Erythroblast (primary cell): ENCODE measurements at regions not wholly inside any gene's neighbourhood (a gene's known extent, or its start where the extent isn't known, plus 50 kb on each side); places are given as distances from the start of the nearest gene placed in this dataset.

Experiments
- DNase-seq, 2 experiments: peaks; one replicate each; lab custom pipeline; 2025; lab: John Stamatoyannopoulos, UW
- GATA1 ChIP-seq: IDR thresholded peaks from 2 replicates; pipeline ENCODE4 v1.6.1; 2011; ENCODE audit warnings: low read depth, mild to moderate bottlenecking, control low read depth, low read length, moderate library complexity
- POLR2A ChIP-seq: IDR thresholded peaks from 2 replicates; pipeline ENCODE4 v1.6.1; 2011; ENCODE audit warnings: mild to moderate bottlenecking, low read length

DNA sequence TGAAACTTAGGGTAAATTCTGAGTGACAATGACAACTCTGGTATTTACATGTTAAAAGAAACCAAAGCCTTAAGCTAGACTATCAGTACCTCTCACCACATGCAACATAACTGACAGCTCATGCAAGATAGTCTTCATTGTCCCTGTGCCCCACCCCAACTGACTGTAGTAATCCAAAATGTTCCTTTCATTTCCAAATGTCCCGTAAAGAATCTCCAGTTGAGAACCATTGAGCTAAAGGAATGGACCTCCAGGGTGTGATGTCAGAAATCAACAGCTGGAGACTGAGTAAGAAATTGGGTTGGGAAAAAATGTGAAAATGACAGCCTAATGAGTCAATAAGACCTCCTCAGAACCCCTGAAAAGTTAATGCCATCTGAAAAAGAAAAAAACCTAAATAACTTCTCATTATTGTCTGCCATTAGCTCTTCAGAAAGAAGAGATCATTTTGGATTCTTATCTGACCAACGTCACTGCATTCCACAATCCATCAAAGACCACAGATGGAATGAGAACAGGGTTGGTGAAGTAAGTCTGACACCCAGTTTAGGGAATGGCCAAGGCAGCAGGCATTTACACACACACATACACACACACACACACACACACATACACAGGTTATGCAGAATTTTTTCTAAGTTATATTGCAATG is 51.7 kb upstream of the ACVR2A start:
- TF ChIP-seq POLR2A (no peak), GATA1 (no peak)
- DNase-seq, result no peak

GRCh38 chr2:147790580-147790979 is 54.2 kb upstream of the ACVR2A start:
- DNase-seq, result no peak
- TF ChIP-seq POLR2A (no peak), GATA1 (no peak)

- TF ChIP-seq POLR2A (no peak), GATA1 (no peak)
Measured at GRCh38 chr2:147789720-147790119, 55.1 kb upstream of the ACVR2A start.

GRCh38 chr2:147789287-147789686 is 55.5 kb upstream of the ACVR2A start:
- DNase-seq, result no peak
- TF ChIP-seq GATA1, result no peak
- TF ChIP-seq POLR2A, result no peak

More at GRCh38 chr2:147789720-147790119, 55.1 kb upstream of the ACVR2A start:
- DNase-seq, result no peak

DNA sequence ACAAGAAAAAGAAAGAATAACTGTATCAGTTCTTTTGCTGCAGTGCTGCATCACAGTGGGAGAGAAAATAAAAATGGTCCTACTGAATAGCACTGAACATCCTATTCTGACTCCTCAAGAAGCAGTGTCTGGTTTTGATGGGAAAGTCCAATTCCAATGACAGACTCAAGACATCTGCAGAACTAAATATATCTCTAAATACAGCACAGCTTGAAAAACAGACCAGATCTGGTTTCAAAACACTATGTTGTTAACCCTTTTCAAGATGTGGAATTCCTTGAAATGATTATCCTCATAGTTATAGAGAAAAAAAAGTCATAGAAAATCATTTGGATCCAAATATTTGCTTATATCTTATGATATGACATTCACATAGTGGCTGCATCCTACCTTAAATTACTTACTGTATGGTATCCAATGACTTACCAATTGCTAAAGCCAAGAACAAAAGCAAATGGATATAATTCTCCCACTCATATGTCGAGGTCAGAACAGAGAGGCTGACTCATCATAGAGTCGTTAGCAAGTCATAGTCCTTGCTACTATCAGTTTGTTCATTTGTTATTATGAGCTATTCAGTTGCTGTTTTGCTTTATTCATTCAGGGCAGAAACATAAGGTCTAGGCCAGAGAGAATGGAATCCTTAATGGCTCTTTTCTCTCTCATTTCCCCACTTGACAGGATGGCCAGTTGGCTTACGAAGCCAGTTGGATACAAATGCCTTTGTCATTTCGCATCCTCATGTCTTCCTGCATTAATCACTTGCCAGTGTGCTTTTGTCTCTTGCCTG is 62.5 kb upstream of the ACVR2A start:
- TF ChIP-seq GATA1 (no peak), POLR2A (no peak)
- no peak for DNase-seq

- TF ChIP-seq GATA1, result no peak
- TF ChIP-seq POLR2A, result no peak
- no peak for DNase-seq
Measured at GRCh38 chr2:147779440-147779839, 65.4 kb upstream of the ACVR2A start.

DNA sequence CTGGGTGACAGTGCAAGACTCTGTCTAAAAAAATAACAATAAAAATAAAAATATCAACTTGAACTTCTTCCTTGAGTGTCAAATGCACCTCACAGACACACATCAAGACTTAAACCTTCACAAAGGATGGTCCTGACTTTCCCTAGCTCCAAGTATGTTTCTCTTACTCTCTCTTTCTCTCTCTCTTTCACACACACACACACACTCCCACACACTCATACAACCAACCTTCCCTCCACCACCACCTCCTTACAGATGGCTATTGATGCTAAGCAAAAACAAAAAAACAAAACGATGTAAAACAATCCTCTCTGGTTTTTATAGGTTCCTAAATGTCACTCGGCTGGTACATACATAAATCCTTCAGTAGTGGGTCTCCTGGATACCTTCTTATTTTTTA is 67.4 kb upstream of the ACVR2A start:
- TF ChIP-seq GATA1 (no peak), POLR2A (no peak)

GRCh38 chr2:147774805-147775204 is 70.0 kb upstream of the ACVR2A start:
- no peak for TF ChIP-seq GATA1
- DNase-seq, result no peak

More for the DNA sequence above, 67.4 kb upstream of the ACVR2A start:
- no peak for DNase-seq

- TF ChIP-seq GATA1 (no peak), POLR2A (no peak)
- DNase-seq, result no peak
Measured at GRCh38 chr2:147773479-147773878, 71.3 kb upstream of the ACVR2A start.

- DNase-seq, result no peak
- TF ChIP-seq POLR2A (no peak), GATA1 (no peak)
Measured at GRCh38 chr2:147772781-147773180, 72.0 kb upstream of the ACVR2A start.

DNA sequence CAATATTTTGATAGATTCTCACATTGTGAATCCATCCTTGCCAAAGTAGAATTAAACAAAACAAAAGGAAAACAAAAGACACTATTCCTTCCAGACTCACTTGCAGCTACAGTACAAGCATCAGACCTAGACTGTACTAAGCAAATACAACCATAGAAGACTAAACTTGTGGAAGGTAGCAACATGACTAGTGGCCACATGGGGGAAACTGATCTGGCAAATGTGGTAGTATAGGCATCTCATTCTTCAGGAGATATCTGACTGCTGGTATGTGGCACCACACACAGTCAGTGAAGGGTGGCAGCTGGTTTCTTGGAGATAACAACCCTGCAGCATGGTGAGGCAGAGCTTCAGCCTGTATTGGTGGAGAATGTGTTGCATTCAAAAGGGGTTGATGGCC is 81.0 kb upstream of the ACVR2A start:
- TF ChIP-seq GATA1, result no peak
- TF ChIP-seq POLR2A, result no peak
- DNase-seq, result no peak

DNA sequence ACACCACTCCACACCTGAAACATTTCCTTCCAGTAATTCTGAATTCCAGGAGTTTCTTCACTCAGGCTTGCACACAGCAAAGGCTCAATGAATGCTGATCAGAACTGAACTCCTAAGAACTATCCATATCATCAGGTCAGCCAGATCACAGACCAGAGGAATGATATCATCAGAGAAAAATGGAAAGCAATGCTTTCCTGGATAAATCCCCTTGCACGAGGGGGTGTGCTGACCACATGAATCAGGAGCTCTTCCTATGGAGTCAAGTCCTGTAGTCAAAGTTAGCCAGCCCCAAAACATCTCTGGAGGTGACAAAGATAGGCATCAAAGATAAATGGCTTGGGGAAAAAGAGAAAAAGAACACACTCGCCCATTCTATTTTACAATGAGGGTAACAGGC is 83.8 kb upstream of the ACVR2A start:
- TF ChIP-seq GATA1 (no peak), POLR2A (no peak)
- DNase-seq, result no peak

- no peak for DNase-seq
- TF ChIP-seq GATA1 (no peak), POLR2A (no peak)
Measured at GRCh38 chr2:147759536-147759935, 85.3 kb upstream of the ACVR2A start.

GRCh38 chr2:147758821-147759220 is 86.0 kb upstream of the ACVR2A start:
- TF ChIP-seq GATA1 (no peak), POLR2A (no peak)
- DNase-seq, result no peak

DNA sequence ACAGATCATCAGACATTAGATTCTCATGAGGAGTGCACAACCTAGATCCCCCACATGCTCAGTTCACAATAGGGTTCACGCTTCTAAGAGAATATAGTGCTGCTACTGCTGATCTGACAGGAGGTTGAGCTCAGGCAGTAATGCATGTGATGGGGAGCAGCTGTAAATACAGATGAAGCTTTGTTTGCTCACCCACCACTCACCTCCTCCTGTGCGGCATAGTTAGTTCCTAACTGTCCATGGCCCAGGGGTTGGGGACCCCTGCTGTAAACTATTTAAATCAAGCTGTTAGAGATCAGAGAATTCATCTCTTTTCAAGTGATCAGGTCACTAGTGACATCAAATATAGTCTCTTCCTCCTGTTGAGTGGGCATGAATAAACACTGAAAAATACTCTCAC is 88.8 kb upstream of the ACVR2A start:
- no peak for TF ChIP-seq GATA1
- TF ChIP-seq POLR2A, result no peak
- DNase-seq, result no peak

DNA sequence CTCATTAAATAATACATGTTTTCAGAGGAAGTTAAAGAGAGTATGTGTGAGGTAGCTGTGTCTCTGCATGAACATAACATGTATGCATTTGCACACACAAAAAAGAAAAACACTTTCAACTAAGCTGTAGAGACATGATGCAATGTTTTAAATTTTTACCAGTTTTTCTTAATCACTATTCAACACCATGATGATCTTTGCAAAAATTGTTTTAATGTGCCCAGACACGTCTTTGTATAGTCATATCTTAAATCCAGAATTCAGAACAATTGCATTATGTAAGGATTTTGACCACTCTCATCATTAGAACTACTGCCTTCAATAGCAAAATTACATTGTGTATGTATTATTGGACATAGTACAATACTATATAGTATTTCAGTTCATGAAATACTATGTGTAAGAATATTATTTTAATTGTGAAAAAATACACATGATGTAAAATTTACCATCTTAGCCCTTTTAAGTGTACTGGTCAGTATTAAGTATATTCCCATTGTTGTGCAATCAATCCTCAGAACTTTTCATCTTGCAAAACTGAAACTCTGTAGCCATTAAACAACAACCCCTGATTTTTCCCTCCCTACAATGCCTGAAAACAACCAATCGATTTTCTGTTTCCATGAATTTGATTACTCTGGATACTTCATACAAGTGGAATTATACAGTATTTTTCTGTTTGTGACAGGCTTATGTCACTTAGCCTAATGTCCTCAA is 104.5 kb upstream of the ACVR2A start:
- DNase-seq, result no peak
- TF ChIP-seq POLR2A, result no peak
- TF ChIP-seq GATA1, result no peak
